ENCODE measurements at regions not wholly inside any gene's neighbourhood (a gene's known extent, or its start where the extent isn't known, plus 50 kb on each side); places are given as distances from the start of the nearest gene placed in this dataset.

DNA sequence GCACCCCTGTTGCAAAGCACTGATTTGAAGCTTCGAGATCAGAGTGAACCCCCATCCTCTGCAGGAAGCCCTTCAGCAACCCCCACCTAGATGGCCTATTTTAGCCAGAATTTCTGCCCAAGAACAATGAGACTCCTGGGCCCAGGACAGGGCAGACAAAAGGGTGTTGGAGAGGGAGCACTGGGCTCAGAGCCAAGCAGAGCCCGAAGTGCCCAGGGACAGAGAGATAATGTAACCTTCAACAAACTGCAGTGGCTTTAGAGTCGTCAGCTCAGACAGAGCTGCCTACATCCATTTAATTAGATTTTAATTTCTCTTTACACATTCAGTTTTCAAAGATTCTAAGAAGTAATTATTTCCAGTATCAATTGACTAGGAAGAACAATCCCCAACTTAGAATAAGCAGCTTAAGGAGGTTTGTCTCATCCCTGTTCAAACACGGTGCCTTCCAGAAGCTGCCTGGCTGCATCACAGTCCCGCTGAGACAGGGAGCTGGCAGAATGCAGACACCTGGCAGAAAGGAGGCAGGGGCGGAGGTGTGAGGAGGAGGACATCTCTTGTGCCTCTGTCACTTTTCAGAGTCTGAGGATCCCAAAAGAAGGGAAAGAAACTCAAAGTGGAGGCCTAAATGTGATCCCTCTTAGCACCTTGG is 504.9 kb upstream of the CCDC196 start:
- SMC1A ChIA-PET (ENCODE audit: uncharacterized antibody, unreplicated experiment) = no interaction called here
- POLR2A ChIA-PET = no interaction called here
- intact Hi-C loops (cut with micrococcal nuclease; ENCODE audit: unreplicated experiment) (no loop called here), in situ Hi-C loops (cut with MboI) (no loop called here)
- H3K79me2 ChIP-seq (ENCODE audit: control insufficient read depth, insufficient read depth, low read length) = no peaks in the 10 kb centered on the region
- no peak overlapping the region for H3K4me3 ChIP-seq
- ATAC-seq = no peak
- no peak overlapping the region for H3K9ac ChIP-seq (ENCODE audit: control insufficient read depth, insufficient read depth, low read length)
- no peak overlapping the region for H3K27ac ChIP-seq (ENCODE audit: control insufficient read depth, insufficient read depth)
- H3K4me1 ChIP-seq (ENCODE audit: control insufficient read depth, insufficient read depth, low read length) = no peaks in the 10 kb centered on the region
- BruUV-seq (replicated peaks) = no TSS peak
- no peaks in the 10 kb centered on the region; the same call in 2 of the 3 replicates for H3K9me3 ChIP-seq (replicated peaks; ENCODE audit: control insufficient read depth, insufficient read depth, low read length)
- H3K36me3 ChIP-seq (ENCODE audit: control insufficient read depth in 2 of 2, insufficient read depth in 2 of 2, low read length in 1 of 2) = no peaks in the 10 kb centered on the region
- H2AFZ ChIP-seq (ENCODE audit: control insufficient read depth, low read depth, low read length) = no peak overlapping the region
- CTCF ChIA-PET = no interaction called here
- no peak for FAIRE-seq
- H3K4me2 ChIP-seq (ENCODE audit: control insufficient read depth, insufficient read depth) = no peak overlapping the region
- DNase-seq (ENCODE audit: low read depth, low spot score) = no peak
- no peaks in the 10 kb centered on the region for H4K20me1 ChIP-seq (ENCODE audit: control insufficient read depth, insufficient read depth)
- RAD21 ChIA-PET (ENCODE audit: unreplicated experiment) = no interaction called here
- WGBS (ENCODE audit: insufficient coverage, insufficient replicate concordance, low lambda C conversion rate, missing lambda C conversion rate) = 39% methylated on average over 6 of the region's 6 CpGs
- H3K27me3 ChIP-seq (replicated peaks in 1 of 2; ENCODE audit: control insufficient read depth in 2 of 2, insufficient read depth in 2 of 2, low read length in 1 of 2) = peaks cover 0 to 3% of the 10 kb centered on the region in 2 experiments; a peak in 2 of 4 replicates
- TF ChIP-seq POLR2AphosphoS5 (IDR thresholded peaks at IDR 0.05; ENCODE audit: low read length) = no peak
- TF ChIP-seq SIX5 (IDR thresholded peaks at IDR 0.05; ENCODE audit: low read depth, low read length, severe bottlenecking) = no peak
- TF ChIP-seq, protein P1, sequence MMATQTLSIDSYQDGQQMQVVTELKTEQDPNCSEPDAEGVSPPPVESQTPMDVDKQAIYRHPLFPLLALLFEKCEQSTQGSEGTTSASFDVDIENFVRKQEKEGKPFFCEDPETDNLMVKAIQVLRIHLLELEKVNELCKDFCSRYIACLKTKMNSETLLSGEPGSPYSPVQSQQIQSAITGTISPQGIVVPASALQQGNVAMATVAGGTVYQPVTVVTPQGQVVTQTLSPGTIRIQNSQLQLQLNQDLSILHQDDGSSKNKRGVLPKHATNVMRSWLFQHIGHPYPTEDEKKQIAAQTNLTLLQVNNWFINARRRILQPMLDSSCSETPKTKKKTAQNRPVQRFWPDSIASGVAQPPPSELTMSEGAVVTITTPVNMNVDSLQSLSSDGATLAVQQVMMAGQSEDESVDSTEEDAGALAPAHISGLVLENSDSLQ (IDR thresholded peaks at IDR 0.05) = no peak
- no peak for TF ChIP-seq ZNF687 (IDR thresholded peaks at IDR 0.05)
- no peak for TF ChIP-seq CHD4 (IDR thresholded peaks at IDR 0.05)
- no peak for TF ChIP-seq SUPT20H (IDR thresholded peaks at IDR 0.05; ENCODE audit: borderline replicate concordance, control insufficient read depth, low read depth, low read length)
- TF ChIP-seq RELB (IDR thresholded peaks at IDR 0.05; ENCODE audit: low read depth) = no peak
- TF ChIP-seq ZZZ3 (IDR thresholded peaks at IDR 0.05; ENCODE audit: control insufficient read depth, insufficient read length, low read depth) = no peak
- TF ChIP-seq ZBTB4 (CRISPR knock-in tag; IDR thresholded peaks at IDR 0.05) = no peak
- TF ChIP-seq ZBTB33 (IDR thresholded peaks at IDR 0.05) = no peak
- no peak for TF ChIP-seq JUNB (IDR thresholded peaks at IDR 0.05)

All from GM12878 (cell line).